SK-N-SH (cell line): ENCODE measurements at regions not wholly inside any gene's neighbourhood (a gene's known extent, or its start where the extent isn't known, plus 50 kb on each side); places are given as distances from the start of the nearest gene placed in this dataset.

ENCODE experiments used
- CTCF ChIA-PET: fragments of 300-600, 350-600 bp; formaldehyde crosslinking; extraction: SDS; loops from one replicate; lab custom pipeline; 2021; lab: Yijun Ruan, JAX
- POLR2A ChIA-PET: fragments of 350-600 bp; sonication (Branson Sonifier 250); formaldehyde crosslinking; extraction: SDS; loops from one replicate; lab custom pipeline; 2020; ENCODE audit warnings: antibody characterized with exemption, inconsistent platforms; lab: Yijun Ruan, JAX
- DNase-seq: peaks from one replicate; pipeline ENCODE4 v3.0.0; 2012
- H2AFZ ChIP-seq: fragments of 200-600 bp; sonication (generic); 2 replicates; pipeline ENCODE4 v1.8.1; 2016; ENCODE audit warnings: antibody characterized with exemption, mild to moderate bottlenecking, low read depth
- H3F3A ChIP-seq: fragments of 200-600 bp; sonication (generic); replicated peaks from 2 replicates; pipeline ENCODE3; 2016; ENCODE audit warnings: antibody characterized with exemption, mild to moderate bottlenecking; ENCODE audit not compliant: insufficient read depth
- H3K27ac ChIP-seq, 2 experiments: fragments of 200-500 bp in 1 of 2; fragments of 200-600 bp in 1 of 2; sonication (Bioruptor generic) in 1 of 2; sonication (generic), shearing (Covaris generic) in 1 of 2; 2 replicates each; pipeline versions ENCODE4 v1.5.1 to v1.6.1; 2014 to 2016; ENCODE audit warnings: low read depth in 2 of 2, inconsistent platforms in 1 of 2, low read length in 1 of 2, mild to moderate bottlenecking in 1 of 2, mixed read lengths in 1 of 2
- H3K27me3 ChIP-seq: fragments of 200-600 bp; sonication (generic), shearing (Covaris generic); 2 replicates; pipeline ENCODE4 v1.6.1; 2016; ENCODE audit warnings: mixed run types; ENCODE audit not compliant: insufficient read depth
- H3K36me3 ChIP-seq, 2 experiments: fragments of 200-500 bp in 1 of 2; fragments of 200-600 bp in 1 of 2; sonication (Bioruptor generic) in 1 of 2; sonication (generic) in 1 of 2; replicated peaks in 1 of 2; 2 replicates each; pipeline versions ENCODE3 to v1.5.1; 2014 to 2016; ENCODE audit warnings: low read length in 1 of 2, mild to moderate bottlenecking in 1 of 2; ENCODE audit not compliant: insufficient read depth in 2 of 2, control insufficient read depth in 1 of 2
- H3K4me1 ChIP-seq, 2 experiments: fragments of 200-500 bp in 1 of 2; fragments of 200-600 bp in 1 of 2; sonication (Bioruptor generic) in 1 of 2; sonication (generic), shearing (Covaris generic) in 1 of 2; 2 replicates each; pipeline versions ENCODE4 v1.5.1 to v1.6.1; 2014 to 2016; ENCODE audit warnings: low read depth in 1 of 2, low read length in 1 of 2, mixed run types in 1 of 2; ENCODE audit not compliant: insufficient read depth in 2 of 2, control insufficient read depth in 1 of 2
- H3K4me2 ChIP-seq: fragments of 200-600 bp; sonication (generic), shearing (Covaris generic); 2 replicates; pipeline ENCODE4 v1.6.1; 2017; ENCODE audit warnings: mixed run types
- H3K4me3 ChIP-seq, 2 experiments: fragments of 200-500 bp in 1 of 2; fragments of 200-600 bp in 1 of 2; sonication (Bioruptor generic) in 1 of 2; sonication (generic), shearing (Covaris generic) in 1 of 2; 2 replicates each; pipeline versions ENCODE4 v1.5.1 to v1.8.1; 2014 to 2016; ENCODE audit warnings: low read depth in 2 of 2, inconsistent platforms in 1 of 2, low read length in 1 of 2, mild to moderate bottlenecking in 1 of 2, mixed read lengths in 1 of 2, moderate library complexity in 1 of 2
- H3K79me2 ChIP-seq: fragments of 200-600 bp; sonication (generic); 2 replicates; pipeline ENCODE4 v1.8.1; 2017; ENCODE audit warnings: mild to moderate bottlenecking; ENCODE audit not compliant: insufficient read depth
- H3K9ac ChIP-seq: fragments of 200-600 bp; sonication (generic); 2 replicates; pipeline ENCODE4 v1.6.1; 2017; ENCODE audit warnings: mixed run types
- H3K9me2 ChIP-seq: fragments of 200-600 bp; sonication (generic); 2 replicates; pipeline ENCODE4 v1.6.1; 2017; ENCODE audit warnings: mixed run types
- H3K9me3 ChIP-seq: fragments of 200-600 bp; sonication (generic); 2 replicates; pipeline ENCODE4 v1.6.1; 2017; ENCODE audit warnings: mixed run types, mild to moderate bottlenecking, moderate library complexity
- H4K20me1 ChIP-seq: fragments of 200-600 bp; sonication (generic); 2 replicates; pipeline ENCODE4 v1.6.1; 2017; ENCODE audit warnings: mild to moderate bottlenecking, mixed run types; ENCODE audit not compliant: insufficient read depth
- FOXM1 ChIP-seq: IDR thresholded peaks from 2 replicates; pipeline ENCODE4 v1.4.0; 2012; ENCODE audit warnings: low read depth, mild to moderate bottlenecking
- MAX ChIP-seq: IDR thresholded peaks from 2 replicates; pipeline ENCODE4 v1.4.0; 2012; ENCODE audit warnings: low read depth
- MEF2A ChIP-seq: IDR thresholded peaks from 2 replicates; pipeline ENCODE4 v1.4.0; 2012; ENCODE audit warnings: low read depth, borderline replicate concordance
- NFIC ChIP-seq: IDR thresholded peaks from 2 replicates; pipeline ENCODE4 v1.4.0; 2012; ENCODE audit warnings: borderline replicate concordance
- POLR2AphosphoS5 ChIP-seq: IDR thresholded peaks from 2 replicates; pipeline ENCODE4 v1.6.1; 2012; ENCODE audit warnings: low read depth, low read length
- RFX5 ChIP-seq: IDR thresholded peaks from 2 replicates; pipeline ENCODE4 v1.6.1; 2012; ENCODE audit warnings: mild to moderate bottlenecking, improper control_type of control experiment, low read length
- RXRA ChIP-seq: IDR thresholded peaks from 2 replicates; pipeline ENCODE4 v1.4.0; 2012; ENCODE audit warnings: low read depth, mild to moderate bottlenecking, borderline replicate concordance
- SIN3A ChIP-seq: IDR thresholded peaks from 2 replicates; pipeline ENCODE4 v1.6.1; 2012; ENCODE audit warnings: low read depth, mild to moderate bottlenecking, low read length, moderate library complexity, borderline replicate concordance
- SMC3 ChIP-seq: IDR thresholded peaks from 2 replicates; pipeline ENCODE4 v1.6.1; 2012; ENCODE audit warnings: low read depth, low read length, improper control_type of control experiment
- USF1 ChIP-seq: IDR thresholded peaks from 2 replicates; pipeline ENCODE4 v1.4.0; 2012; ENCODE audit warnings: low read depth, borderline replicate concordance
- whole genome bisulfite sequencing: methylation state at CpG from one replicate; pipeline ENCODE4 v1.1.6; 2017; ENCODE audit warnings: low lambda C conversion rate; 5-methylcytosine and 5-hydroxymethylcytosine counted together
- TF ChIP-seq, protein P1 (sequence below): IDR thresholded peaks from 2 replicates; pipeline ENCODE4; 2012
- TF ChIP-seq, protein P2 (sequence below): IDR thresholded peaks from 2 replicates; pipeline ENCODE4 v1.4.0; 2012; ENCODE audit warnings: low read depth, borderline replicate concordance
- TF ChIP-seq, protein P3 (sequence below): fragments of 200-600 bp; sonication (generic); IDR thresholded peaks from 2 replicates; pipeline ENCODE4 v1.6.1; 2017; ENCODE audit warnings: antibody characterized with exemption, mild to moderate bottlenecking, moderate library complexity

DNA sequence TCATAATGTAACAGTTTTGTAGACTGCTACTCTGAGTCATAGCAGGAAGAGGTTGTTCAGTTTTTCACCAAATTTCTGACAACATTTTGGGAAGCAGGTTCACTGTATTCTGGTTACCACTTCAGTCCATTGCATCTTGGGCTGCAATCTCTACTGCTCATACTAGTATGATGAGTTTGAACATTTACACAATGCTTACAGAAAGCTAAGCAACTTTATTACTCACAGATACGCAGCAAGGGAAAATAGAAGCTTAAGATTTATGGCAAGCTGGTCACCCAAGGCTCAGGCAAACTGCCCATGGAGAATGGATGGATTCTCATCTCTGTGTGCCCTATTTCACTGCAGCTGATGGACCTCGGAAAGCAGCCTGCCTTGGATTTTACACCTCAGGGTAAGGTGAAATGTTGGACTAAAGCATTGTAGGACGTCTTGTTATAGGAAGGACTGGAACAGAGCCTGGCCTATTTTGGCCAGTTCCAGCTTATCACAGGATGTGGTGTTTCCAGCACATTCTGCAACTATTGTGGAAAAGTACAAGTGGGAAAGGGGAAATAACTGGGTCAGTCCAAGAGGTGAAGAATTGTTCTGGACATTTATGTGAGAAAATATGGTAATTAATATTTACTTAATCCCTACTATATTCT, 887.1 kb upstream of the AGA start (continued):
- TF ChIP-seq, protein P1, sequence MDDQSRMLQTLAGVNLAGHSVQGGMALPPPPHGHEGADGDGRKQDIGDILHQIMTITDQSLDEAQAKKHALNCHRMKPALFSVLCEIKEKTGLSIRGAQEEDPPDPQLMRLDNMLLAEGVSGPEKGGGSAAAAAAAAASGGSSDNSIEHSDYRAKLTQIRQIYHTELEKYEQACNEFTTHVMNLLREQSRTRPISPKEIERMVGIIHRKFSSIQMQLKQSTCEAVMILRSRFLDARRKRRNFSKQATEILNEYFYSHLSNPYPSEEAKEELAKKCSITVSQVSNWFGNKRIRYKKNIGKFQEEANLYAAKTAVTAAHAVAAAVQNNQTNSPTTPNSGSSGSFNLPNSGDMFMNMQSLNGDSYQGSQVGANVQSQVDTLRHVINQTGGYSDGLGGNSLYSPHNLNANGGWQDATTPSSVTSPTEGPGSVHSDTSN, result no peak
- TF ChIP-seq SMC3 (no peak), RFX5 (no peak)
- TF ChIP-seq, protein P2, sequence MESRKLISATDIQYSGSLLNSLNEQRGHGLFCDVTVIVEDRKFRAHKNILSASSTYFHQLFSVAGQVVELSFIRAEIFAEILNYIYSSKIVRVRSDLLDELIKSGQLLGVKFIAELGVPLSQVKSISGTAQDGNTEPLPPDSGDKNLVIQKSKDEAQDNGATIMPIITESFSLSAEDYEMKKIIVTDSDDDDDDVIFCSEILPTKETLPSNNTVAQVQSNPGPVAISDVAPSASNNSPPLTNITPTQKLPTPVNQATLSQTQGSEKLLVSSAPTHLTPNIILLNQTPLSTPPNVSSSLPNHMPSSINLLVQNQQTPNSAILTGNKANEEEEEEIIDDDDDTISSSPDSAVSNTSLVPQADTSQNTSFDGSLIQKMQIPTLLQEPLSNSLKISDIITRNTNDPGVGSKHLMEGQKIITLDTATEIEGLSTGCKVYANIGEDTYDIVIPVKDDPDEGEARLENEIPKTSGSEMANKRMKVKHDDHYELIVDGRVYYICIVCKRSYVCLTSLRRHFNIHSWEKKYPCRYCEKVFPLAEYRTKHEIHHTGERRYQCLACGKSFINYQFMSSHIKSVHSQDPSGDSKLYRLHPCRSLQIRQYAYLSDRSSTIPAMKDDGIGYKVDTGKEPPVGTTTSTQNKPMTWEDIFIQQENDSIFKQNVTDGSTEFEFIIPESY, result no peak

- TF ChIP-seq, protein P3, sequence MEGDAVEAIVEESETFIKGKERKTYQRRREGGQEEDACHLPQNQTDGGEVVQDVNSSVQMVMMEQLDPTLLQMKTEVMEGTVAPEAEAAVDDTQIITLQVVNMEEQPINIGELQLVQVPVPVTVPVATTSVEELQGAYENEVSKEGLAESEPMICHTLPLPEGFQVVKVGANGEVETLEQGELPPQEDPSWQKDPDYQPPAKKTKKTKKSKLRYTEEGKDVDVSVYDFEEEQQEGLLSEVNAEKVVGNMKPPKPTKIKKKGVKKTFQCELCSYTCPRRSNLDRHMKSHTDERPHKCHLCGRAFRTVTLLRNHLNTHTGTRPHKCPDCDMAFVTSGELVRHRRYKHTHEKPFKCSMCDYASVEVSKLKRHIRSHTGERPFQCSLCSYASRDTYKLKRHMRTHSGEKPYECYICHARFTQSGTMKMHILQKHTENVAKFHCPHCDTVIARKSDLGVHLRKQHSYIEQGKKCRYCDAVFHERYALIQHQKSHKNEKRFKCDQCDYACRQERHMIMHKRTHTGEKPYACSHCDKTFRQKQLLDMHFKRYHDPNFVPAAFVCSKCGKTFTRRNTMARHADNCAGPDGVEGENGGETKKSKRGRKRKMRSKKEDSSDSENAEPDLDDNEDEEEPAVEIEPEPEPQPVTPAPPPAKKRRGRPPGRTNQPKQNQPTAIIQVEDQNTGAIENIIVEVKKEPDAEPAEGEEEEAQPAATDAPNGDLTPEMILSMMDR, result no peak
- TF ChIP-seq SIN3A (no peak), MAX (no peak), USF1 (no peak), RXRA (no peak), POLR2AphosphoS5 (no peak), FOXM1 (no peak), MEF2A (no peak), NFIC (no peak), SMC3 (no peak)
- no peak for DNase-seq
- H3K4me3 ChIP-seq, result no peak overlapping the region
- no peak overlapping the region for H2AFZ ChIP-seq
- no peaks in the 10 kb centered on the region for H3F3A ChIP-seq
- no peaks in the 10 kb centered on the region for H3K4me1 ChIP-seq
- no peak overlapping the region for H3K4me2 ChIP-seq
- 2% methylated on average over 4 of the region's 4 CpGs for WGBS
- no peaks in the 10 kb centered on the region for H3K9me3 ChIP-seq
- H3K27me3 ChIP-seq, result no peaks in the 10 kb centered on the region
- H3K79me2 ChIP-seq, result no peaks in the 10 kb centered on the region
- no peak overlapping the region for H3K27ac ChIP-seq
- no peaks in the 10 kb centered on the region for H3K9me2 ChIP-seq
- H4K20me1 ChIP-seq, result no peaks in the 10 kb centered on the region
- ChIA-PET CTCF (no interaction called here), POLR2A (no interaction called here)
- H3K9ac ChIP-seq, result no peak overlapping the region
- no peaks in the 10 kb centered on the region for H3K36me3 ChIP-seq
Observed at GRCh38 chr4:178333355-178333754, 891.1 kb upstream of the AGA start.
